LNCaP clone FGC (cell line): ENCODE measurements at regions not wholly inside any gene's neighbourhood (a gene's known extent, or its start where the extent isn't known, plus 50 kb on each side); places are given as distances from the start of the nearest gene placed in this dataset.

Experiments used
- DNase-seq: peaks from one replicate; pipeline ENCODE4 v3.0.0-alpha.2; 2011; ENCODE audit warnings: low read depth
- H3K4me3 ChIP-seq: 2 replicates; pipeline ENCODE4 v1.5.1; 2011; ENCODE audit warnings: mild to moderate bottlenecking, low read depth, low read length, control low read depth
- CTCF ChIP-seq: IDR thresholded peaks from 2 replicates; pipeline ENCODE4 v1.5.1; 2012; ENCODE audit warnings: mild to moderate bottlenecking; ENCODE audit not compliant: control insufficient read depth, insufficient read depth; ENCODE audit errors: extremely low read depth

GRCh38 chr1:216826646-216827045 is 103.4 kb upstream of the ESRRG start:
- TF ChIP-seq CTCF = no peak
- DNase-seq = no peak
- no peak overlapping the region for H3K4me3 ChIP-seq

- no peak overlapping the region for H3K4me3 ChIP-seq
- no peak for TF ChIP-seq CTCF
- DNase-seq = no peak
Observed at GRCh38 chr1:216826214-216826613, 103.0 kb upstream of the ESRRG start.

GRCh38 chr1:216825557-216825956 is 102.3 kb upstream of the ESRRG start:
- TF ChIP-seq CTCF = no peak

GRCh38 chr1:216824511-216824910 is 101.3 kb upstream of the ESRRG start:
- no peak for TF ChIP-seq CTCF
- no peak overlapping the region for H3K4me3 ChIP-seq
- DNase-seq = no peak

More at GRCh38 chr1:216825557-216825956, 102.3 kb upstream of the ESRRG start:
- H3K4me3 ChIP-seq = no peak overlapping the region
- DNase-seq = no peak

- no peak for TF ChIP-seq CTCF
Observed at GRCh38 chr1:216823731-216824130, 100.5 kb upstream of the ESRRG start.

GRCh38 chr1:216822480-216822879 is 99.3 kb upstream of the ESRRG start:
- no peak overlapping the region for H3K4me3 ChIP-seq
- TF ChIP-seq CTCF = no peak
- peak; percentile 41 for DNase-seq

More at GRCh38 chr1:216823731-216824130, 100.5 kb upstream of the ESRRG start:
- no peak overlapping the region for H3K4me3 ChIP-seq
- no peak for DNase-seq

GRCh38 chr1:216820345-216820744 is 97.1 kb upstream of the ESRRG start:
- TF ChIP-seq CTCF = no peak
- no peak for DNase-seq
- no peak overlapping the region for H3K4me3 ChIP-seq
